ENCODE measurements at regions not wholly inside any gene's neighbourhood (a gene's known extent, or its start where the extent isn't known, plus 50 kb on each side); places are given as distances from the start of the nearest gene placed in this dataset.
"Not testable (repeated sequence)": the region's sequence is repeated elsewhere in the genome, so short reads cannot be mapped to it uniquely, and the experiment has no call there.

- no peak for TF ChIP-seq CTCF (IDR thresholded peaks at IDR 0.05; ENCODE audit: insufficient read depth, low read depth, low read length)
- no peak for DNase-seq (ENCODE audit: low read depth)
- H3K4me3 ChIP-seq (ENCODE audit: low read depth, low read length), result no peak overlapping the region
Measured at GRCh38 chr1:244303610-244303969, 148.1 kb downstream of the ADSS2 start.

DNA sequence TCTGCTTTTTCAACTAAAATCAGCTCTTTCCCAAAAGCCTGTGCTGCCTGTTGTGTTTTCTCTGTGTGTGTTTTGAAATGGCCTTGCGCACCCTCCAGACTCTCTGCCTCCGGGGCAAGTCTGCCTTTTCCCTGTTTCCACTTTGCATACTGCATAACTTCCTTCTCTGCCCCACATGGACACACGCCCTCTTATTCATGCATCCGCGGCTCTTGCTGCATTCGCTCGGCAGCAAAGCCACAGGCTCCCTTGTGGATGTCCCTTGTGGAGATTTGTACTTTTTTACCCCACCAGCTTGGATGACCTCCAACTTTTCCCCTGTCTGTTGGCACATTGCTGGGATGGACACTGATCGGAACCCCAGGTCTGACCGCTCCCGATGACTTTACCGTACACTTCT, 147.6 kb downstream of the ADSS2 start:
- no peak for DNase-seq (ENCODE audit: low read depth)
- no peak overlapping the region for H3K4me3 ChIP-seq (ENCODE audit: low read depth, low read length)
- no peak for TF ChIP-seq CTCF (IDR thresholded peaks at IDR 0.05; ENCODE audit: insufficient read depth, low read depth, low read length)

- H3K4me3 ChIP-seq (ENCODE audit: low read depth, low read length), result no peak overlapping the region
- no peak for DNase-seq (ENCODE audit: low read depth)
- TF ChIP-seq CTCF (IDR thresholded peaks at IDR 0.05; ENCODE audit: insufficient read depth, low read depth, low read length), result no peak
Measured at GRCh38 chr1:244304656-244305055, 147.1 kb downstream of the ADSS2 start.

DNA sequence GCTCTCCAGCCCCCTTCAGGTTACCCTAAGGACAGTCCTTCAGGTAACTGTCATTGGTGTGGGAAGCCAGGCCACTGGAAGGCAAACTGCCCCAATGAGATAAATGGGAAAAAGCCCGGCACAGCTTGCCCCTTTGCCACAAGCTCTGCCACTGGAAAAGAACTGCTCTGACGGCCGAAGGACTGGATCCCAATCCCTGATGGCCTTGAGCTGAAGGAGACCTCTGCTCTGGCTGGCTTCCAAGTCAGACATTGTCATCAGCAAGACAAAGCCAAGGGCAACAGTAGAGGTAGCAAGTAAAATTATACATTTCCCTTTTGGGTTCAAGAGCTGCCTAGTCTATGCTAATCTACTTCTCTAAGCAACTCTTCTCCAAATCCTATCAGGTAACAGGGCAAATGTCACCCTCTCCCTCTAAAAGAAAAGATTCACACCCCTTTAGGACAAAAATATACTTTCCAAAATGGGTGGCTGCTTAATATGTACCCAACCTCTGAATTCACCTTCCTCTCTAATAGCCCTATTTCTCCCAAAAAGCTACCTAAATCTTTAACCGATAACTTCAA, 145.8 kb downstream of the ADSS2 start:
- no peak for DNase-seq (ENCODE audit: low read depth)
- no peak for TF ChIP-seq CTCF (IDR thresholded peaks at IDR 0.05; ENCODE audit: insufficient read depth, low read depth, low read length)
- H3K4me3 ChIP-seq (ENCODE audit: low read depth, low read length), result no peak overlapping the region

DNA sequence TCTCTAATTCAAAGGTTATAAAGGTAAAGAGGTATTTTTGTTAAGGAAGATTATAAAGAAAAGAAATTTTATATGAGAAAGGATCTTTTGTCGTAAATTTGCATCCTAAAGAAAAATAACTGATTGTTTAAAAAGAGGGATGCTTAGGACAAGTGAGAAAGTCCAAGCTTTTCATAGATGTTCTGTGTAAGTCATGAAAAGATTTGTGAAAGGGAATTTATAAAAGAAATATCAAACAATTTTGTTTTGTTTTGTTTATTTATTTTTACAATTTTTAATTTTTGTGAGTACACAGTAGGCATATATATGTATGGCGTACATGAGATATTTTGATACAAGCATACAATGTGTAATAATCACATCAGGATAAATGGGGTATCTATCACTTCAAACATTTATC, 145.2 kb downstream of the ADSS2 start:
- H3K4me3 ChIP-seq (ENCODE audit: low read depth, low read length), result no peak overlapping the region

DNA sequence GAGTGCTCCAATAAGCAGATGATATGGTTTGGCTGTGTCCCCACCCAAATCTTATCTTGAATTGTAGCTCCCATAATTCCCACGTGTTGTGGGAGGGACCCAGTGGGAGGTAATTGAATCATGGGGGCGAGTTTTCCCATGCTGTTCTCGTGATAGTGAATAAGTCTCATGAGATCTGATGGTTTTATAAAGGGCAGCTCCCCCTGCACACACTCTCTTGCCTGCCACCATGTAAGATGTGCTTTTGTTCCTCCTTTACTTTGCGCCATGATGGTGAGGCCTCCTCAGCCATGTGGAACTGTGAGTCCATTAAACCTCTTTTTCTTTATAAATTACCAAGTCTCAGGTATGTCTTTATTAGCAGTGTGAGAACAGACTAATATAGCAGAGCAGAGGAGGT, 142.5 kb downstream of the ADSS2 start:
- DNase-seq (ENCODE audit: low read depth); H3K4me3 ChIP-seq (ENCODE audit: low read depth, low read length): not testable (repeated sequence)

More for the DNA sequence above, 145.2 kb downstream of the ADSS2 start:
- TF ChIP-seq CTCF (IDR thresholded peaks at IDR 0.05; ENCODE audit: insufficient read depth, low read depth, low read length), result no peak
- DNase-seq (ENCODE audit: low read depth), result no peak

GRCh38 chr1:244311784-244312532, 139.8 kb downstream of the ADSS2 start:
- no peak for TF ChIP-seq CTCF (IDR thresholded peaks at IDR 0.05; ENCODE audit: insufficient read depth, low read depth, low read length)
- no peak for DNase-seq (ENCODE audit: low read depth)

More at GRCh38 chr1:244311784-244312532, 139.8 kb downstream of the ADSS2 start:
- H3K4me3 ChIP-seq (ENCODE audit: low read depth, low read length), result no peak overlapping the region

All from fibroblast of villous mesenchyme (primary cell).